HCT116 (cell line): ENCODE measurements at regions not wholly inside any gene's neighbourhood (a gene's known extent, or its start where the extent isn't known, plus 50 kb on each side); places are given as distances from the start of the nearest gene placed in this dataset.

Experiments used
- ATF3 ChIP-seq: IDR thresholded peaks from 2 replicates; pipeline ENCODE4 v1.6.1; 2012
- CEBPB ChIP-seq: IDR thresholded peaks from 2 replicates; pipeline ENCODE4 v1.6.1; 2012; ENCODE audit warnings: low read depth
- CTCF ChIP-seq, 3 experiments: fragments of 200-600 bp in 1 of 3; sonication (generic) in 1 of 3; IDR thresholded peaks in 2 of 3; conservative IDR thresholded peaks in 1 of 3; 2 replicates each; pipeline ENCODE4 v1.5.1; 2012 to 2017; ENCODE audit warnings: low read depth in 2 of 3, low read length in 2 of 3, antibody characterized with exemption in 1 of 3, borderline replicate concordance in 1 of 3, control low read depth in 1 of 3, mild to moderate bottlenecking in 1 of 3, mixed read lengths in 1 of 3, mixed run types in 1 of 3, moderate library complexity in 1 of 3; ENCODE audit not compliant: insufficient read depth in 1 of 3
- EZH2 ChIP-seq: fragments of 200-600 bp; sonication (generic); IDR thresholded peaks from 2 replicates; pipeline ENCODE4 v1.6.1; 2017; ENCODE audit warnings: antibody characterized with exemption, mixed run types
- JUND ChIP-seq: IDR thresholded peaks from 2 replicates; pipeline ENCODE4 v1.6.1; 2012
- MAX ChIP-seq: IDR thresholded peaks from 2 replicates; pipeline ENCODE4 v1.6.1; 2012
- POLR2A ChIP-seq: IDR thresholded peaks from 2 replicates; pipeline ENCODE4 v1.7.0; 2011; ENCODE audit warnings: borderline replicate concordance; ENCODE audit not compliant: insufficient read depth, insufficient read length; ENCODE audit errors: extremely low read depth
- POLR2AphosphoS5 ChIP-seq: IDR thresholded peaks from 2 replicates; pipeline ENCODE4 v1.6.1; 2011; ENCODE audit warnings: mild to moderate bottlenecking, low read depth, low read length, moderate library complexity
- RAD21 ChIP-seq: IDR thresholded peaks from 2 replicates; pipeline ENCODE4 v1.6.1; 2012; ENCODE audit warnings: low read depth, mild to moderate bottlenecking
- REST ChIP-seq: IDR thresholded peaks from 2 replicates; pipeline ENCODE4 v1.6.1; 2012; ENCODE audit warnings: low read depth
- TCF7L2 ChIP-seq: IDR thresholded peaks from 2 replicates; pipeline ENCODE4 v1.7.0; 2011; ENCODE audit warnings: borderline replicate concordance, inconsistent platforms; ENCODE audit not compliant: insufficient read depth, insufficient read length; ENCODE audit errors: extremely low read depth
- ZBTB33 ChIP-seq: IDR thresholded peaks from 2 replicates; pipeline ENCODE4 v1.6.1; 2011; ENCODE audit warnings: mild to moderate bottlenecking, low read length, moderate library complexity; ENCODE audit not compliant: insufficient replicate concordance; ENCODE audit errors: extremely low read depth
- ZFX ChIP-seq: fragments of 450-650 bp; IDR thresholded peaks from 2 replicates; pipeline ENCODE4 v1.6.1; 2017
- ZNF274 ChIP-seq: fragments of 200-500 bp; sonication (Bioruptor generic); IDR thresholded peaks from 2 replicates; pipeline ENCODE4 v1.6.1; 2014; ENCODE audit warnings: mild to moderate bottlenecking, low read depth, low read length, inconsistent platforms

GRCh38 chr1:106675558-106675957 lies 380.9 kb upstream of the PRMT6 start:
- no peak for TF ChIP-seq CTCF (IDR thresholded peaks at IDR 0.05 in 2 of 3, conservative IDR thresholded peaks at IDR 0.05 in 1 of 3; ENCODE audit: borderline replicate concordance in 1 of 3, insufficient read depth in 1 of 3, low read depth in 2 of 3, low read length in 2 of 3)
- TF ChIP-seq EZH2 = no peak
- no peak for TF ChIP-seq POLR2AphosphoS5
- no peak for TF ChIP-seq POLR2A
- no peak for TF ChIP-seq ZFX
- no peak for TF ChIP-seq MAX
- no peak for TF ChIP-seq ZNF274
- no peak for TF ChIP-seq REST
- TF ChIP-seq ATF3 = no peak
- no peak for TF ChIP-seq CEBPB
- no peak for TF ChIP-seq TCF7L2
- no peak for TF ChIP-seq ZBTB33
- TF ChIP-seq JUND = no peak
- no peak for TF ChIP-seq RAD21
